IMR-90 (cell line): ENCODE measurements at regions not wholly inside any gene's neighbourhood (a gene's known extent, or its start where the extent isn't known, plus 50 kb on each side); places are given as distances from the start of the nearest gene placed in this dataset.

Experiments used
- CEBPB ChIP-seq: IDR thresholded peaks from 2 replicates; pipeline ENCODE4 v1.6.1; 2012; ENCODE audit warnings: low read depth, low read length, improper control_type of control experiment
- MAFK ChIP-seq: IDR thresholded peaks from 2 replicates; pipeline ENCODE4 v1.6.1; 2012; ENCODE audit warnings: low read depth, low read length, improper control_type of control experiment
- NFE2L2 ChIP-seq: fragments of 150-350 bp; IDR thresholded peaks from 2 replicates; pipeline ENCODE4 v1.6.1; 2016; ENCODE audit warnings: low read depth, mild to moderate bottlenecking, low read length
- POLR2A ChIP-seq: IDR thresholded peaks from 2 replicates; pipeline ENCODE4 v1.6.1; 2012; ENCODE audit warnings: mild to moderate bottlenecking, low read depth, low read length
- RAD21 ChIP-seq: IDR thresholded peaks from 2 replicates; pipeline ENCODE4 v1.6.1; 2012; ENCODE audit warnings: low read length, improper control_type of control experiment
- SMC3 ChIP-seq: fragments of 150-350 bp; IDR thresholded peaks from 2 replicates; pipeline ENCODE4 v1.6.1; 2016; ENCODE audit warnings: low read depth, mild to moderate bottlenecking, antibody characterized with exemption, low read length, moderate library complexity
- TF ChIP-seq, protein P1 (sequence below): conservative IDR thresholded peaks from 2 replicates; pipeline ENCODE4 v1.5.1; 2012; ENCODE audit warnings: mild to moderate bottlenecking, low read depth, low read length, improper control_type of control experiment

DNA sequence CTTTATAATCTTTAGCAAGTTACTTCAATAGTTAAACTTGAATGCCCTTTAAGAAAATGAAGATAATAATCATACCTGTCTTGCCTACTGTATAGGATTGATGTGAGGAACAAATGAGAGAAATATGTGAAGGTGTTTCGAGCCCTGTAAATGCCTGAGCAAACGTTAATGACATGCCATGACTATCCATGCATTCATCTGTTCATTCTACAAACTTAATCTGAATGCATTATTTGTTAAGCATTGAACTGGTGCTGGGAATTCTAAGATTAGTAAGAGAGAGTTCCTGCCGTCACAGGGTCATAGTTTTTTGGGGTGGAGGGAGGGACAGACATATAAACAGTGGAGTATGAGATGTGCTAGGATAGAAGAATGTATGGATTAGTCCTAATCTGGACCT is 111.5 kb upstream of the PRICKLE1 start:
- TF ChIP-seq, protein P1, sequence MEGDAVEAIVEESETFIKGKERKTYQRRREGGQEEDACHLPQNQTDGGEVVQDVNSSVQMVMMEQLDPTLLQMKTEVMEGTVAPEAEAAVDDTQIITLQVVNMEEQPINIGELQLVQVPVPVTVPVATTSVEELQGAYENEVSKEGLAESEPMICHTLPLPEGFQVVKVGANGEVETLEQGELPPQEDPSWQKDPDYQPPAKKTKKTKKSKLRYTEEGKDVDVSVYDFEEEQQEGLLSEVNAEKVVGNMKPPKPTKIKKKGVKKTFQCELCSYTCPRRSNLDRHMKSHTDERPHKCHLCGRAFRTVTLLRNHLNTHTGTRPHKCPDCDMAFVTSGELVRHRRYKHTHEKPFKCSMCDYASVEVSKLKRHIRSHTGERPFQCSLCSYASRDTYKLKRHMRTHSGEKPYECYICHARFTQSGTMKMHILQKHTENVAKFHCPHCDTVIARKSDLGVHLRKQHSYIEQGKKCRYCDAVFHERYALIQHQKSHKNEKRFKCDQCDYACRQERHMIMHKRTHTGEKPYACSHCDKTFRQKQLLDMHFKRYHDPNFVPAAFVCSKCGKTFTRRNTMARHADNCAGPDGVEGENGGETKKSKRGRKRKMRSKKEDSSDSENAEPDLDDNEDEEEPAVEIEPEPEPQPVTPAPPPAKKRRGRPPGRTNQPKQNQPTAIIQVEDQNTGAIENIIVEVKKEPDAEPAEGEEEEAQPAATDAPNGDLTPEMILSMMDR: no peak
- TF ChIP-seq RAD21 (no peak), SMC3 (no peak), POLR2A (no peak), MAFK (no peak), CEBPB (no peak), NFE2L2 (no peak)
